PFSK-1 (cell line): ENCODE measurements at regions not wholly inside any gene's neighbourhood (a gene's known extent, or its start where the extent isn't known, plus 50 kb on each side); places are given as distances from the start of the nearest gene placed in this dataset.

ENCODE experiments used
- POLR2AphosphoS5 ChIP-seq: IDR thresholded peaks from 2 replicates; pipeline ENCODE4 v1.6.1; 2012; ENCODE audit warnings: low read depth, mild to moderate bottlenecking, control low read depth, low read length, moderate library complexity
- SIN3A ChIP-seq: IDR thresholded peaks from 2 replicates; pipeline ENCODE4 v1.6.1; 2012; ENCODE audit warnings: mild to moderate bottlenecking, low read length, moderate library complexity, borderline replicate concordance; ENCODE audit not compliant: insufficient read depth
- TAF1 ChIP-seq: IDR thresholded peaks from 2 replicates; pipeline ENCODE4 v1.6.1; 2012; ENCODE audit warnings: low read length, control low read depth, borderline replicate concordance; ENCODE audit not compliant: insufficient read depth

DNA sequence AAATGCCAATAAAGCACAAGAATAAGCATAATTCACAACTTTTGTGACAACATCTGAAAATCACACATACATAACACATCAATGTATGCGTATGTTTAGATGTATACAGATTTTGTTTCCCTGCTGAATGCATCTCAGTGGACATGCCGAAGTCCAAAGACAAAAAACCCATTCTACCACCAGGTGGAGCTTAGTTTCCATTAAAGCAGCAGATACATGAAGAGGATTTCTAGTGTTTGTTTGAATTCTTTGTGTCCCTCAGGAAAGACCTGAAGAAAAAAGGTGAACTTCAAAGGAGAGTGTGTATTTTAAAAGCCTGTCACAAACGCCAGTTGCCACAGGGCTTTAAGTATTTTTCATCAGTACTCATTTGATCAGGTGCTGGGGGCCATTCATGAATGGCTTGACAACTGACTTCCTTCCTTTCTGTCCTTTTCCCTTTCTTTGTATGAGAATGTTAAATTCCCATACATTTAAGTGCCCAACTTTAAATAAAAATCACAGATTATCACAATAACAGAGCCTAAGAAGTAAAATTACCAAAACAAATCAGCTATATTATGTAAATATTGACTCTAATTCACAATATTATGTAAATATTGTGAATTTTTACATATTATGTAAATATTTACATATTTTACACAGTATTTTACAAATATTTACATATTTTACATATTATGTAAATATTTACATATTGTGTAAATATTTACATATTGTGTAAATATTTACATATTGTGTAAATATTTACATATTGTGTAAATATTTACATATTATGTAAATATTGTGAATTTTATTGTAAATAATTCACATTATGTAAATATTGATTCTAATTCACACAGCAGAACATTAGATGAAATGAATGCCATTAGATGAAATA is 343.0 kb downstream of the CRPPA start:
- TF ChIP-seq POLR2AphosphoS5 (no peak), SIN3A (no peak), TAF1 (no peak)
